Right ventricle myocardium inferior (tissue), 1 donor: ENCODE measurements at regions not wholly inside any gene's neighbourhood (a gene's known extent, or its start where the extent isn't known, plus 50 kb on each side); places are given as distances from the start of the nearest gene placed in this dataset.

Experiments used
- ATAC-seq: fragments of 200-7000 bp; cut with Tn5 transposase; one replicate; pipeline ENCODE4 v1.9.1; 2020; ENCODE audit warnings: mild to moderate bottlenecking, moderate library complexity
- DNase-seq: peaks from one replicate; pipeline ENCODE4 v3.0.0; 2021; ENCODE audit errors: missing footprints
- intact Hi-C: fragments of 100-400 bp; cut with DNase I; formaldehyde crosslinking; loops from one replicate; pipeline ENCODE4 v1.11.0; 2022
- donor health status: DM: no; HTN: yes; CAD: no; lungs with severe emphysema.

DNA sequence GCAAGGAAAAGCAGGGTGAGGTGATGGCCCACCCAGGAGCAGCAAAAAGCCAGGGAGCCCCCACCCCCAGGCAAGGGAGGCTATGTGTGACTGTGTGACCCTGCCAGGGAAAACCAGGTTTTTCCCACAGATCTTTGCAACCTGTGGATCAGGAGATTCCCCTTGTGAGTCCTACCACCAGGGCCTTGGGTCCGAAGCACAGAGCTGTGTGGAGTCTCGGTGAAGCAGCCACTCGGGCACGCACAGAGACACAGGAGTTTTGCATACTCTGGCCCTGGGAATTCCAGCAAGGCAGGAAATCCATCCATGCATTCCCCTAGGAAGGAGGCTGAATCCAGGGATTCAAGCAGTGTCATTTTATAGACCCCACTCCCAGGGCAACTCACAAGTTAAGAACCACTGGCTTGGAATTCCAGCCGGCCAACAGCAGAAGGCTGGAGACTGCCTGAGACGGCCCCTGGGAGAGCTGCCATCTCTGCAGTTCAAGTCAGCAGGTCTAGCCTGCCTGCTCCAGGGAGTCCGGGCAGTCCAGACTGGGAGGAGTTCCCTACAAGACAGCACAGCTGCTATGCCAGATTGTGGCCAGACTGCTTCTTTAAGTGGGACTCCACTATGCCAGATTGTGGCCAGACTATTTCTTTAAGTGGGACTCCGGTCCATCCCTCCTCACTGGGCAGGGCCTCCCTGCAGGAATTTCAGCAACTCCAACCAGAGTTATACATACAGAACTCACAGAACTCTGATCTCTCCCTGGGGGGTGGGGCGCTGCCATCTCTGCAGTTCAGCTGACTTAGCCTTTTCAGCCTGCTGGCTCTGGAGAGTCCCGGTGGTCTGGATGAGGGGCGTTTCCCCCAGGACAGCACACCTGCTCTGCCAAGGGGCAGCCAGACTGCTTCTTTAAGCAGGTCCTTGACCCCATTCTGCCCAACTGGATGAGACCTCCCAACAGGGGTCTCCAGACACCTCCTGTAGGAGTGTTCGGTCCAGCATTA, 85.1 kb upstream of the ADAD1 start:
- intact Hi-C loops: no loop called here
- DNase-seq: no peak
- ATAC-seq: no peak

DNA sequence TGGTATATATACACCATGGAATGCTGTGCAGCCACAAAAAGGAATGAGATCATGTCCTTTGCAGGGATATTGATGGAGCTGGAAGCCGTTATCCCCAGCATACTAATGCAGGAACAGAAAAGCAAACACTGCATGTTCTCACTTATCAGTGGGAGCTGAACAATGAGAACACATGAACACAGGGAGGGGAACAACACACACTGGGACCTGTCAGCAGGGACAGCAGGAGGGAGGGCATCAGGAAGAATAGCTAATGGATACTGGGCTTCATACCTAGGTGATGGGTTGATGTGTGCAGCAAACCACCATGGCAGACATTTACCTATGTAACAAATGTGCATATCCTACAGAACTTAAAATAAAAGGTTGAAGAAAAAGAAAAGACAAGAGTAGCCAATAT, 81.1 kb upstream of the ADAD1 start:
- DNase-seq: no peak
- intact Hi-C loops: no loop called here
- no peak for ATAC-seq

DNA sequence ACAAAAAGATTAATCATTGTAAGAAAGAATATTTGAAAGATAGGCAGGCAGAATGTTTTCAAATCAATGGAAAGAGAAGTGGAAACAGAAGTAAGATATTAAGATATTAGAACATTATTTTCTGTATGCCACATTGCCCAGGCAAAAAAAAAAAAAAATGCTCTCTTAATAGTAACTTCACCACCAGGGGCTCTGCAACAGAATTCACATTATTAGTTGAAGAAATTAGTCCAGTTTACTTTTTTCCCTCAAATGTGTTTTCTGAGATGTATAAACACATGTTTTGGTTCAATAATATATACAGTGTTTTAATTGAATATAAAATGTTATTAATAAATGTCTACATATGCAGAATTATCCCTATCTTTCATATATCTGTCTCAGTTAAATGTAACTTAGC, 78.0 kb upstream of the ADAD1 start:
- intact Hi-C loops: no loop called here
- no peak for DNase-seq

DNA sequence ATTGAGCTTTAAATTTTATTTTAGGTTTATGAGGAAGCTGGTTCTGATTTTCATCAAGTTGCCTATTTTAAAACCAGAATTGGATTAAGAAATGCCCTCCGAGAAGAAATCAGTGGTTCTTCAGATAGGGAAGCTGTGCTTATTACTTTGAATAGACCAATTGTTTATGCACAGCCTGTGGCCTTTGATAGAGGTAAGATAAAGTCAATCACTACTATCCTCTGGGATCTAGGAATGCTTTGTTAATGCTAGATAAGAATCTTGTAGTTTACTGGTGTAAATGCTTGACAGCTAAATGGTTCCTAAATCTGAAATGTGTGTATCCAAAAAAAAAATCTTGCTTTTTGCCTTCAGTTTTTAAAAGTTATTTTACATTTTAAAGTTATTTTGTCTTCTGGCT, 73.0 kb upstream of the ADAD1 start:
- ATAC-seq (no peak), DNase-seq (no peak)
- intact Hi-C loops: no loop called here

More for the DNA sequence above, 78.0 kb upstream of the ADAD1 start:
- no peak for ATAC-seq

DNA sequence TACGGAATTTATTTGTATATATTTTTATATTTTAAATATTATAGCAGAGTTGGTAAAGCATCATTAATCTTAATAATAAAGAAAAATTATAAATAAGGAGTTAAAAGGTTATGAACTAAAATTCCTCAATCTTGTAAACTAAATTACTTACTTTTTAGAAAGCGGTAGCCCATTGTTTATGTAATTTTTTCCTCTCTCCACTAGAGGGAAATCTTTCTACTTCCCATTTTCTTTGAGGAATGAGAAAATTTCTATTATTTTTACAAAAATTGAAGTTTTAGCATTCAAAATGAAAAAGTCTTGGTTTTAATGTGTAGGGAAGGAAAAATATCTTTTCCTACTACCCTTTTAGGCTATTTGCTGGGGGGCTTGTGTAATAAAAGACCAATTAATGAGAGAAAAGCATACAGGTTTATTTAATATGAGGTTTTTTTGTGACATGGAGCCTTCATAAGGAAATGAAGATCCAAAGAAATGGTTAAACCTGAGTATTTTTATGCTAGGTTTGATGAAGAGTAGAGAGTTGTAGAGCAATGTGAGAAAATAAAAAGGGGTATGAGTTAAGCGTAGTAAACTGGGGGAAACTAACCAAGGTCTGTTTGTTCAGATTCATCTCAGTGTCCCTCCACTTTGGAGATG, 68.7 kb upstream of the ADAD1 start:
- DNase-seq (no peak), ATAC-seq (no peak)
- intact Hi-C loops: no loop called here

DNA sequence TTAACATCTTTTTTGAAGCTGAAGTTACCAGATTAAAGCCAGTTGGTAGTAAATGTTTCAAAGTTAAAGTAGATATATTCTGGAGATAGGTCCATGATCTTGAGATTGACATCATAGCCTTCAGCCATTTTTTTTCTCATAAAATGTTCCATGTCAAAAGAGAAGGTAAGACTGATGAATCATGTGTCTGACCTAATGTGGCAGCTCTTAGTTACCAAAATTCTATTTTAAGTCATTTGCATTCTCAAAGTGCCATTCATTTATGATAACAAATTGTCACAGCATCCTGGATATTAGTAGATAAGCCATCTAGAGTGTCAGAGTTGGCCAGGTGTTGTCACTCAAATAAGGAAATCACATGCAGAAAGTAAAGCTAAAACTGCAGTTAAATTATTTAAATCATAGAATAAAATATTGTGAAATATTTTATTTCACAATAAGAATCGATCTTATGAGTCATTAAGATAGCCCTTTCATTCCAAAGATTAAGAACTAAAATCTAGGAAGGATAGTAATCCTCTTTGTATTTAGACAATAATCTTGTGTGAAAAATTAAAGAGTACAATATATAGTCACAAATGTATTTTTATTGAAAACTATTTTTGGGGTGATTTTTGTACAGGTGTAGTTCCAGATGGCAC, 65.7 kb upstream of the ADAD1 start:
- ATAC-seq: no peak

DNA sequence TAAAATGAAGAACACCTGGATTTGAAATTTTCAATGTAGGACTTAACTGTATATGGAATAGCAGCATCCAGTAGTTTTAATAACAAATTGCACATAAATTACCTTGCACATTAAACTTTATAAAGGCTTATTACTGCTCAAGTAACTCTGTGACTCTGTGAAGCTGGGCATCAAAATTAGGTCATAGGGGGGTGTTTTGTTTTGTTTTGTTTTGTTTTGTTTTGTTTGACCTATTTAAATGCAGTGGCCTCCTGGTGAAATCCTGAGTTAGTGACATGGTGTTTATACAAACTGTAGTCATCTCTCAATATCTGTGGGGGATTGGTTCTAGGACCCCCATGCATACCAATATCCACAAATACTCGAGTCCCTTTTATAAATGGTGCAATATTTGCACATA, 51.9 kb upstream of the ADAD1 start:
- intact Hi-C loops: no loop called here
- no peak for ATAC-seq

More for the DNA sequence above, 65.7 kb upstream of the ADAD1 start:
- intact Hi-C loops: no loop called here
- DNase-seq: no peak

DNA sequence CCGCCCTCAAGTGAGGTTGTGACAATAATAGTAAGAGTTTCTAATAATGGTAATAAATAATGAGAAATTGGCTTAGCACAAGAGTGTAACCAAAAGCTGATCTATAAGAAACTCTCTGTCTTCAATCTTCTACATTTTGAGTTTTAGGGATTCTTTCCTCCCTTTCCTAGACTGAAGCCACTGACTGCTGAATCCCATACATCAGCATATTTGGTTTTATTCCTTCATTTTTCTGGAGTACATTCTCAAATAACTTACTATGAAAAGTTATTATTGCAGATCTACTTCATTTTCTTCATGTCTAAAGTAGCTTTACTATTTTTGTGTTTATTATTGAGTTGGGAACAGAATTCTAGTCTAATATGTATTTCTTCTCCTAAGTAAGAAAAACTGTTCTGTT, 49.9 kb upstream of the ADAD1 start:
- ATAC-seq (no peak), DNase-seq (no peak)
- intact Hi-C loops: no loop called here

More for the DNA sequence above, 51.9 kb upstream of the ADAD1 start:
- DNase-seq: no peak
